ENCODE measurements at regions not wholly inside any gene's neighbourhood (a gene's known extent, or its start where the extent isn't known, plus 50 kb on each side); places are given as distances from the start of the nearest gene placed in this dataset.

- H3K4me3 ChIP-seq (ENCODE audit: low read depth, low read length) = no peak overlapping the region
- DNase-seq (ENCODE audit: low read depth) = no peak
- no peak for TF ChIP-seq CTCF (IDR thresholded peaks at IDR 0.05; ENCODE audit: control insufficient read depth, extremely low read depth, insufficient read depth)
Measured at GRCh38 chr6:15758631-15759215, 95.9 kb upstream of the DTNBP1 start.

- H3K4me3 ChIP-seq (ENCODE audit: low read depth, low read length) = no peak overlapping the region
- TF ChIP-seq CTCF (IDR thresholded peaks at IDR 0.05; ENCODE audit: control insufficient read depth, extremely low read depth, insufficient read depth) = no peak
- DNase-seq (ENCODE audit: low read depth) = no peak
Measured at GRCh38 chr6:15755526-15755925, 92.7 kb upstream of the DTNBP1 start.

- DNase-seq (ENCODE audit: low read depth) = no peak
- H3K4me3 ChIP-seq (ENCODE audit: low read depth, low read length) = no peak overlapping the region
- no peak for TF ChIP-seq CTCF (IDR thresholded peaks at IDR 0.05; ENCODE audit: control insufficient read depth, extremely low read depth, insufficient read depth)
Measured at GRCh38 chr6:15754706-15755079, 91.9 kb upstream of the DTNBP1 start.

GRCh38 chr6:15754035-15754705 is 91.3 kb upstream of the DTNBP1 start:
- no peak for TF ChIP-seq CTCF (IDR thresholded peaks at IDR 0.05; ENCODE audit: control insufficient read depth, extremely low read depth, insufficient read depth)
- no peak overlapping the region for H3K4me3 ChIP-seq (ENCODE audit: low read depth, low read length)
- DNase-seq (ENCODE audit: low read depth) = no peak

- H3K4me3 ChIP-seq (ENCODE audit: low read depth, low read length) = no peak overlapping the region
- DNase-seq (ENCODE audit: low read depth) = no peak
- TF ChIP-seq CTCF (IDR thresholded peaks at IDR 0.05; ENCODE audit: control insufficient read depth, extremely low read depth, insufficient read depth) = no peak
Measured at GRCh38 chr6:15752820-15753219, 90.0 kb upstream of the DTNBP1 start.

GRCh38 chr6:15751721-15752350 is 89.0 kb upstream of the DTNBP1 start:
- no peak for DNase-seq (ENCODE audit: low read depth)
- H3K4me3 ChIP-seq (ENCODE audit: low read depth, low read length) = no peak overlapping the region
- TF ChIP-seq CTCF (IDR thresholded peaks at IDR 0.05; ENCODE audit: control insufficient read depth, extremely low read depth, insufficient read depth) = no peak

Data from LNCaP clone FGC (cell line).